LNCAP (cell line): ENCODE measurements at regions not wholly inside any gene's neighbourhood (a gene's known extent, or its start where the extent isn't known, plus 50 kb on each side); places are given as distances from the start of the nearest gene placed in this dataset.

Source experiments
- TF ChIP-seq, protein P1 (sequence below): fragments of 450-650 bp; IDR thresholded peaks from 2 replicates; pipeline ENCODE4 v1.5.1; 2017; ENCODE audit warnings: mild to moderate bottlenecking

DNA sequence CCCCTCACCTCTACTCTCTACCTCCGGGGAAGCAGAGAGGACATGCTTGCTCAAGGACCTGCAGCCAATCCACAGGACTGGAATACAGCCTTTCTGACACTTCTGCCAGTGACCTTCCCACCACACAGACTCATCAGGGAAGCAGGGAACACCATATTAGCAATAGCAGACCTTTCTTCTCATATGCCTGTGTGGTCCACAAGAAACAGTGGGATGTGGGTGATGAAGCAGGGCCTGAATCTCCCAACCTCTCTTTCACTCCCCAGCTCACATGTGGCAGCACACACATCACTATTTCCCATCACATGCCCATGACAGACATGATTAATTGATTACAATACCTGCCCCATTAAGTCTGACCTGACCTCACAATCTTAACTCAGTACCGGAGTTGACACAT lies 695.1 kb downstream of the MATN1 start:
- TF ChIP-seq, protein P1, sequence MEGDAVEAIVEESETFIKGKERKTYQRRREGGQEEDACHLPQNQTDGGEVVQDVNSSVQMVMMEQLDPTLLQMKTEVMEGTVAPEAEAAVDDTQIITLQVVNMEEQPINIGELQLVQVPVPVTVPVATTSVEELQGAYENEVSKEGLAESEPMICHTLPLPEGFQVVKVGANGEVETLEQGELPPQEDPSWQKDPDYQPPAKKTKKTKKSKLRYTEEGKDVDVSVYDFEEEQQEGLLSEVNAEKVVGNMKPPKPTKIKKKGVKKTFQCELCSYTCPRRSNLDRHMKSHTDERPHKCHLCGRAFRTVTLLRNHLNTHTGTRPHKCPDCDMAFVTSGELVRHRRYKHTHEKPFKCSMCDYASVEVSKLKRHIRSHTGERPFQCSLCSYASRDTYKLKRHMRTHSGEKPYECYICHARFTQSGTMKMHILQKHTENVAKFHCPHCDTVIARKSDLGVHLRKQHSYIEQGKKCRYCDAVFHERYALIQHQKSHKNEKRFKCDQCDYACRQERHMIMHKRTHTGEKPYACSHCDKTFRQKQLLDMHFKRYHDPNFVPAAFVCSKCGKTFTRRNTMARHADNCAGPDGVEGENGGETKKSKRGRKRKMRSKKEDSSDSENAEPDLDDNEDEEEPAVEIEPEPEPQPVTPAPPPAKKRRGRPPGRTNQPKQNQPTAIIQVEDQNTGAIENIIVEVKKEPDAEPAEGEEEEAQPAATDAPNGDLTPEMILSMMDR = no peak

DNA sequence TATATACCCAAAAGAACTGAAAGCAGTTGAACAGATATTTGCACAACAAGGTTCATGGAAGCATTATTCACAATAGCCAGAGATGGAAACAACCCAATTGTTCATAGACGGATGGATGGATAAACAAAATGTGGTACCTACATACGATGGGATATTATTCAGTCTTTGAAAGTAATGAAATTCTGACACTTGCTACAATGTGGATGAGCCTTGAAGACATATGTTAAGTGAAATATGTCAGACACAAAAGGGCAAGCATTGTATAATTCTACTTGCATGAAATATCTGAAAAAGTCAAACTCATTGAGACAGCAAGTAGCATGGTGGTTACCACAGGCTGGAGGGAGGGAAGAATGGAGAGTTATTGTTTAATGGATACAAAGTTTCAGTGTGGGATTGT lies 696.1 kb downstream of the MATN1 start:
- TF ChIP-seq, protein P1 = no peak

DNA sequence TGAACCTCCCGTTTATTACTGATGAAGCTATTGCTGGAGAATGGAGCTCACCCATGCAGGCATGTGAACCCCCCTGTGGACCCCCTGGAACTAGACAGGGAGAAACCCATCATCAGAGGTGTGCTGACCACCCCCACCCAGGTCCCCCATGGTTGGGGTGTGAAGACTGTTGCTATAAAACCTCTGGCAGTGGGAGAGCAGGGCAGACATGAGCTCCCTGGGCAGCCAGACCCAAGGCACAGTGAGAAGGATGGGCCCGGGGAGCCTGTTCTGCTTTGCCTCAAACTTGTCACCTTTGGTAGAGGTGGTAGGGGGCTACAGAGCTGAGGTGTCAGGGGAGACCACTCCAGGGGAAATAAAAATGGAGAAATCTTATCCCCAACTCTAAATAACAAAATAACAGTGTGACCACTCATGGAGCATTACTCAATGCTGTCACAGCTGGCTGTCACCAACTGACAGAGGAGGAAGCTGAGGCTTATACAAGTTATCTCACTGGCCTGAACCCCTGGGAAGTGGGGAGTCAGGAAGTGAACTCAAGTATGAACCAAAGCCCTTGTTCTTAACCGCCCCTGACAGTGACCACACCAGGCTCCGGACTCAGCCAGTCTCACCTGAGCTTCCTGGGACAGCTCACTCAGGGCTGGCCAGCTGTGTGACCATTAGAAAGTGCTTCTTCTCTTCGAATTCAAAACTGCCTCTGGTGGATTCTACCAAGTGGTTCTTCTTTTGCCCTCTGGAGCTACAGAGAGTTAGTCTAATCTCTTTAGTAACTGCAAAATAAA lies 698.8 kb downstream of the MATN1 start:
- TF ChIP-seq, protein P1 = no peak

DNA sequence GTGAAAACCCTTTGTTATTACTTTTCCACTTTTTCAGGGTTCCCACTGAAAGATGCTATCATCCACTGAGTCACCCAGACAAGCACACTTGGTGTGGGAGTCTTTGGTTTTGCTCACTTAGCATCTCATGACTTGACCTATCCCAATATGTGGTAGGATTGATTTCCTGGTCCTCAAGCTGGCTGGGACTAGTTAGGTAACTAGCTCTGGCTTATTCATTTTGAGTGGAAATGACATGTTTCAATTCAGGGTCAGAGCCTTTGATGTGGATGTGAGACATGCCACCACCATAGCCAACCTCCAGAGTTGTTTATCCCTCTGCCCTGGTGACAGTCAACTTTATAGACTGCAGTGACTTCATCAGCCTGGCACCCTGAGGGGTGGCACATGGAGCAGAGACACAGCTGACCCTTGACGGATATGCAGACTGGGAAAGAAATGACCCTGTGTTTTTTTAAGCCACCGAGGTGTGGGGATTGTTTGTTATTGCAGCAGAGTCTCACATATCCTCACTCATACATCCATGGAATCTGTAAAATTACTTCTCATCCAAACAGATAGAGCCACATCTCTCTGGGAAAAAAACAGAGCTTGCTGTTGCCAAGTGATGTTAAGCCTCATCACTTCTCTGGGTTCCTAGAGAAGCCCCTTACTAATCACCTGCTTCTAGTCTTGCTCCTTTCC lies 699.9 kb downstream of the MATN1 start:
- TF ChIP-seq, protein P1 = no peak

- TF ChIP-seq, protein P1 = no peak
These were observed 709.4 kb downstream of the MATN1 start for GRCh38 chr1:30014031-30014430.

GRCh38 chr1:30012455-30013440 lies 710.6 kb downstream of the MATN1 start:
- TF ChIP-seq, protein P1 = no peak

DNA sequence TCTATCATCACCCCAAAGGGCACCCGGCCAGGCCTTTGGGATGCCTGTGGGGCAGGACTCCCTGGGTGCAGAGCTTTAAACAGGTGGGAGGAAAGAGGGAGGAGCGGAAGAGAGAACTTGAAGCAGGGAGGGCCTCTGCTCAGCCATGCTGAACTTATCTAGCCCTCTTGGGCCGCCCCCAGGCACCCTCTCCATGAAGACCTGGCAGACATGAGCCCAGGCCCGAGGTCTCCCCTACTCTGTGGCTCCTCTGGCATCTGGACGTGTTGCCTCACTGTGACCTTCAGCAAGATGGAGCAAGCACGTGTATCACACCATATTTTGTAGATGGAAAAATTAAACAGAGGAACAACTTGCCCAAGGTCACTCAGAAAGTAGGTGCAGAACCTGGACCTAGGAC lies 711.4 kb downstream of the MATN1 start:
- TF ChIP-seq, protein P1 = no peak
